ENCODE measurements at regions not wholly inside any gene's neighbourhood (a gene's known extent, or its start where the extent isn't known, plus 50 kb on each side); places are given as distances from the start of the nearest gene placed in this dataset.
"Not testable (repeated sequence)": the region's sequence is repeated elsewhere in the genome, so short reads cannot be mapped to it uniquely, and the experiment has no call there.

GRCh38 chr18:56284319-56284718, 354.1 kb downstream of the TXNL1 start:
- in situ Hi-C loops (cut with HindIII; ENCODE audit: low sequenced_read_pairs) = no loop called here

- in situ Hi-C loops (cut with HindIII; ENCODE audit: low sequenced_read_pairs) = no loop called here
Measured at GRCh38 chr18:56283316-56283715, 355.1 kb downstream of the TXNL1 start.

GRCh38 chr18:56282234-56283104, 355.9 kb downstream of the TXNL1 start:
- in situ Hi-C loops (cut with HindIII; ENCODE audit: low sequenced_read_pairs) = no loop called here

- in situ Hi-C loops (cut with HindIII; ENCODE audit: low sequenced_read_pairs) = not testable (repeated sequence)
Measured at GRCh38 chr18:56279816-56280215, 358.6 kb downstream of the TXNL1 start.

GRCh38 chr18:56278421-56279003, 359.9 kb downstream of the TXNL1 start:
- in situ Hi-C loops (cut with HindIII; ENCODE audit: low sequenced_read_pairs) = no loop called here

- in situ Hi-C loops (cut with HindIII; ENCODE audit: low sequenced_read_pairs) = no loop called here
Measured at GRCh38 chr18:56276466-56276865, 361.9 kb downstream of the TXNL1 start.

- in situ Hi-C loops (cut with HindIII; ENCODE audit: low sequenced_read_pairs) = no loop called here
Measured at GRCh38 chr18:56273541-56274219, 364.7 kb downstream of the TXNL1 start.

- in situ Hi-C loops (cut with HindIII; ENCODE audit: low sequenced_read_pairs) = no loop called here
Measured at GRCh38 chr18:56270671-56271250, 367.6 kb downstream of the TXNL1 start.

GRCh38 chr18:56269958-56270357, 368.4 kb downstream of the TXNL1 start:
- in situ Hi-C loops (cut with HindIII; ENCODE audit: low sequenced_read_pairs) = no loop called here

- in situ Hi-C loops (cut with HindIII; ENCODE audit: low sequenced_read_pairs) = no loop called here
Measured at GRCh38 chr18:56268952-56269351, 369.4 kb downstream of the TXNL1 start.

- in situ Hi-C loops (cut with HindIII; ENCODE audit: low sequenced_read_pairs) = no loop called here
Measured at GRCh38 chr18:56267334-56267733, 371.1 kb downstream of the TXNL1 start.

GRCh38 chr18:56258178-56258577, 380.2 kb downstream of the TXNL1 start:
- in situ Hi-C loops (cut with HindIII; ENCODE audit: low sequenced_read_pairs) = no loop called here

- in situ Hi-C loops (cut with HindIII; ENCODE audit: low sequenced_read_pairs) = no loop called here
Measured at GRCh38 chr18:56257205-56257604, 381.2 kb downstream of the TXNL1 start.

- in situ Hi-C loops (cut with HindIII; ENCODE audit: low sequenced_read_pairs) = no loop called here
Measured at GRCh38 chr18:56256659-56257058, 381.7 kb downstream of the TXNL1 start.

GRCh38 chr18:56255381-56255780, 383.0 kb downstream of the TXNL1 start:
- in situ Hi-C loops (cut with HindIII; ENCODE audit: low sequenced_read_pairs) = no loop called here

GRCh38 chr18:56252456-56252855, 385.9 kb downstream of the TXNL1 start:
- in situ Hi-C loops (cut with HindIII; ENCODE audit: low sequenced_read_pairs) = no loop called here

GRCh38 chr18:56248610-56249235, 389.7 kb downstream of the TXNL1 start:
- in situ Hi-C loops (cut with HindIII; ENCODE audit: low sequenced_read_pairs) = no loop called here

GRCh38 chr18:56246916-56247315, 391.5 kb downstream of the TXNL1 start:
- in situ Hi-C loops (cut with HindIII; ENCODE audit: low sequenced_read_pairs) = no loop called here

GRCh38 chr18:56245866-56246580, 392.4 kb downstream of the TXNL1 start:
- in situ Hi-C loops (cut with HindIII; ENCODE audit: low sequenced_read_pairs) = no loop called here

GRCh38 chr18:56240405-56240804, 398.0 kb downstream of the TXNL1 start:
- in situ Hi-C loops (cut with HindIII; ENCODE audit: low sequenced_read_pairs) = no loop called here

Measured in DLD1 (cell line).